ENCODE measurements at regions not wholly inside any gene's neighbourhood (a gene's known extent, or its start where the extent isn't known, plus 50 kb on each side); places are given as distances from the start of the nearest gene placed in this dataset.

- Mint-ChIP-seq H3K36me3 (no peaks in the 10 kb centered on the region), H3K27ac (no peak overlapping the region), H3K4me3 (no peak overlapping the region), H3K27me3 (peaks cover 74 to 75% of the 10 kb centered on the region in 2 donors), H3K4me1 (peaks cover 11 to 17% (median 12%) of the 10 kb centered on the region in 4 donors), H3K9me3 (peaks cover 0 to 2% (median 0%) of the 10 kb centered on the region in 8 donors)
- POLR2A ChIA-PET (ENCODE audit: partially characterized antibody) = no interaction called here
- intact Hi-C loops (cut with micrococcal nuclease) = loop anchor here (10.0 kb wide), 1 partner anchor 105 kb away; the partner anchor contains the start of gene CTNNA1
- H3K36me3 ChIP-seq (ENCODE audit: insufficient read depth, low read length) = no peaks in the 10 kb centered on the region
- CTCF ChIA-PET (ENCODE audit: partially characterized antibody) = interaction anchor here (1.0 to 1.6 kb wide), 3 partner anchors 9 to 70 kb away, joined by 3 to 8 read pairs (median 4); no protein-coding TSS in a partner anchor
- no peak overlapping the region for H3K4me3 ChIP-seq (ENCODE audit: low read length in 2 of 2)
- no peak overlapping the region for H3K27ac ChIP-seq (ENCODE audit: low read depth, low read length)
- peaks cover 63% of the 10 kb centered on the region for H3K27me3 ChIP-seq (ENCODE audit: insufficient read depth, low read length)
- peaks cover 13% of the 10 kb centered on the region for H3K4me1 ChIP-seq (ENCODE audit: insufficient read depth, low read length)
- H3K9me3 ChIP-seq (ENCODE audit: control insufficient read depth in 1 of 2, low read length in 2 of 2) = no peaks in the 10 kb centered on the region
- DNase-seq = no peak
Observed at GRCh38 chr5:138649316-138649720, 74.1 kb upstream of the HSPA9 start.

GRCh38 chr5:138648841-138649240 is 73.6 kb upstream of the HSPA9 start:
- H3K4me3 ChIP-seq (ENCODE audit: low read length in 2 of 2) = no peak overlapping the region
- H3K4me1 ChIP-seq (ENCODE audit: insufficient read depth, low read length) = peaks cover 8% of the 10 kb centered on the region
- H3K4me1 Mint-ChIP-seq = peaks cover 6 to 13% (median 7%) of the 10 kb centered on the region in 4 donors
- CTCF ChIA-PET (ENCODE audit: partially characterized antibody) = interaction anchor here (1.0 to 1.6 kb wide), 3 partner anchors 9 to 69 kb away, joined by 3 to 8 read pairs (median 4); no protein-coding TSS in a partner anchor
- peaks cover 66% of the 10 kb centered on the region for H3K27me3 ChIP-seq (ENCODE audit: insufficient read depth, low read length)
- no peak overlapping the region for H3K27ac ChIP-seq (ENCODE audit: low read depth, low read length)
- no peaks in the 10 kb centered on the region for H3K9me3 ChIP-seq (ENCODE audit: control insufficient read depth in 1 of 2, low read length in 2 of 2)
- no peak overlapping the region for H3K27ac Mint-ChIP-seq
- intact Hi-C loops (cut with micrococcal nuclease) = loop anchor here (10.0 kb wide), 1 partner anchor 106 kb away; the partner anchor contains the start of gene CTNNA1
- H3K4me3 Mint-ChIP-seq = no peak overlapping the region
- POLR2A ChIA-PET (ENCODE audit: partially characterized antibody) = interaction anchor here (0.6 kb wide), 1 partner anchor 71 kb away, joined by 3 read pairs; no protein-coding TSS in a partner anchor
- no peaks in the 10 kb centered on the region for H3K36me3 ChIP-seq (ENCODE audit: insufficient read depth, low read length)
- H3K27me3 Mint-ChIP-seq = peaks cover 73 to 74% of the 10 kb centered on the region in 2 donors
- H3K9me3 Mint-ChIP-seq = no peaks in the 10 kb centered on the region
- H3K36me3 Mint-ChIP-seq = no peaks in the 10 kb centered on the region
- DNase-seq = no peak

- ChIA-PET POLR2A (ENCODE audit: partially characterized antibody) (interaction anchor here (0.6 to 1.6 kb wide), 2 partner anchors 71 to 72 kb away, joined by 3 read pairs; partner anchors contain the start of gene HSPA9), CTCF (ENCODE audit: partially characterized antibody) (interaction anchor here (0.7 kb wide), 1 partner anchor 14 kb away, joined by 3 read pairs; no protein-coding TSS in a partner anchor)
- H3K36me3 Mint-ChIP-seq = no peaks in the 10 kb centered on the region
- Histone ChIP-seq H3K27ac (ENCODE audit: low read depth, low read length) (no peak overlapping the region), H3K36me3 (ENCODE audit: insufficient read depth, low read length) (no peaks in the 10 kb centered on the region), H3K4me1 (ENCODE audit: insufficient read depth, low read length) (no peaks in the 10 kb centered on the region), H3K4me3 (ENCODE audit: low read length in 2 of 2) (no peak overlapping the region), H3K9me3 (ENCODE audit: control insufficient read depth in 1 of 2, low read length in 2 of 2) (no peaks in the 10 kb centered on the region), H3K27me3 (ENCODE audit: insufficient read depth, low read length) (peaks cover 64% of the 10 kb centered on the region)
- peaks cover 72 to 78% of the 10 kb centered on the region in 2 donors for H3K27me3 Mint-ChIP-seq
- intact Hi-C loops (cut with micrococcal nuclease) = loop anchor here (10.0 kb wide), 1 partner anchor 107 kb away; the partner anchor contains the start of gene CTNNA1
- H3K9me3 Mint-ChIP-seq = no peaks in the 10 kb centered on the region
- DNase-seq = no peak
- no peak overlapping the region for H3K27ac Mint-ChIP-seq
- peaks cover 0 to 6% (median 3%) of the 10 kb centered on the region in 4 donors for H3K4me1 Mint-ChIP-seq
- H3K4me3 Mint-ChIP-seq = no peak overlapping the region
Observed at GRCh38 chr5:138647794-138648410, 72.7 kb upstream of the HSPA9 start.

GRCh38 chr5:138647261-138647788 is 72.1 kb upstream of the HSPA9 start:
- intact Hi-C loops (cut with micrococcal nuclease) = loop anchor here (10.0 kb wide), 1 partner anchor 107 kb away; the partner anchor contains the start of gene CTNNA1
- no peak overlapping the region for H3K4me3 Mint-ChIP-seq
- Histone ChIP-seq H3K27ac (ENCODE audit: low read depth, low read length) (no peak overlapping the region), H3K9me3 (ENCODE audit: control insufficient read depth in 1 of 2, low read length in 2 of 2) (no peaks in the 10 kb centered on the region), H3K4me3 (ENCODE audit: low read length in 2 of 2) (no peak overlapping the region), H3K36me3 (ENCODE audit: insufficient read depth, low read length) (no peaks in the 10 kb centered on the region), H3K27me3 (ENCODE audit: insufficient read depth, low read length) (peaks cover 62% of the 10 kb centered on the region), H3K4me1 (ENCODE audit: insufficient read depth, low read length) (no peaks in the 10 kb centered on the region)
- no peak for DNase-seq
- peaks cover 0 to 6% (median 3%) of the 10 kb centered on the region in 4 donors for H3K4me1 Mint-ChIP-seq
- peaks cover 66 to 78% of the 10 kb centered on the region in 2 donors for H3K27me3 Mint-ChIP-seq
- ChIA-PET CTCF (ENCODE audit: partially characterized antibody) (no interaction called here), POLR2A (ENCODE audit: partially characterized antibody) (interaction anchor here (1.6 kb wide), 1 partner anchor 72 kb away, joined by 3 read pairs; the partner anchor contains the start of gene HSPA9)
- H3K36me3 Mint-ChIP-seq = no peaks in the 10 kb centered on the region
- no peak overlapping the region for H3K27ac Mint-ChIP-seq
- H3K9me3 Mint-ChIP-seq = no peaks in the 10 kb centered on the region

GRCh38 chr5:138646671-138647070 is 71.5 kb upstream of the HSPA9 start:
- ChIA-PET CTCF (ENCODE audit: partially characterized antibody) (no interaction called here), POLR2A (ENCODE audit: partially characterized antibody) (no interaction called here)
- H3K9me3 ChIP-seq (ENCODE audit: control insufficient read depth in 1 of 2, low read length in 2 of 2) = no peaks in the 10 kb centered on the region
- H3K27me3 Mint-ChIP-seq = peaks cover 67 to 80% of the 10 kb centered on the region in 2 donors
- H3K27ac ChIP-seq (ENCODE audit: low read depth, low read length) = no peak overlapping the region
- H3K36me3 ChIP-seq (ENCODE audit: insufficient read depth, low read length) = no peaks in the 10 kb centered on the region
- peaks cover 63% of the 10 kb centered on the region for H3K27me3 ChIP-seq (ENCODE audit: insufficient read depth, low read length)
- no peak for DNase-seq
- H3K27ac Mint-ChIP-seq = no peak overlapping the region
- no peak overlapping the region for H3K4me3 ChIP-seq (ENCODE audit: low read length in 2 of 2)
- H3K4me1 ChIP-seq (ENCODE audit: insufficient read depth, low read length) = no peaks in the 10 kb centered on the region
- intact Hi-C loops (cut with micrococcal nuclease) = loop anchor here (10.0 kb wide), 1 partner anchor 108 kb away; the partner anchor contains the start of gene CTNNA1
- H3K4me1 Mint-ChIP-seq = peaks cover 1 to 5% (median 3%) of the 10 kb centered on the region in 4 donors
- H3K36me3 Mint-ChIP-seq = no peaks in the 10 kb centered on the region
- no peak overlapping the region for H3K4me3 Mint-ChIP-seq
- no peaks in the 10 kb centered on the region for H3K9me3 Mint-ChIP-seq

- peaks cover 66 to 80% of the 10 kb centered on the region in 2 donors for H3K27me3 Mint-ChIP-seq
- Histone ChIP-seq H3K4me3 (ENCODE audit: low read length in 2 of 2) (no peak overlapping the region), H3K9me3 (ENCODE audit: control insufficient read depth in 1 of 2, low read length in 2 of 2) (no peaks in the 10 kb centered on the region), H3K27me3 (ENCODE audit: insufficient read depth, low read length) (peaks cover 60% of the 10 kb centered on the region), H3K36me3 (ENCODE audit: insufficient read depth, low read length) (no peaks in the 10 kb centered on the region), H3K27ac (ENCODE audit: low read depth, low read length) (no peak overlapping the region), H3K4me1 (ENCODE audit: insufficient read depth, low read length) (no peaks in the 10 kb centered on the region)
- ChIA-PET CTCF (ENCODE audit: partially characterized antibody) (interaction anchor here (0.7 kb wide), 1 partner anchor 328 kb away, joined by 3 read pairs; no protein-coding TSS in a partner anchor), POLR2A (ENCODE audit: partially characterized antibody) (no interaction called here)
- no peak for DNase-seq
- H3K27ac Mint-ChIP-seq = no peak overlapping the region
- H3K4me3 Mint-ChIP-seq = no peak overlapping the region
- no peaks in the 10 kb centered on the region for H3K36me3 Mint-ChIP-seq
- H3K4me1 Mint-ChIP-seq = peaks cover 0 to 4% (median 1%) of the 10 kb centered on the region in 4 donors
- H3K9me3 Mint-ChIP-seq = no peaks in the 10 kb centered on the region
- intact Hi-C loops (cut with micrococcal nuclease) = loop anchor here (10.0 kb wide), 1 partner anchor 109 kb away; the partner anchor contains the start of gene CTNNA1
Observed at GRCh38 chr5:138645778-138646575, 70.8 kb upstream of the HSPA9 start.

Measured in CD4-positive, alpha-beta memory T cell (primary cell).